HepG2 (cell line): ENCODE measurements at regions not wholly inside any gene's neighbourhood (a gene's known extent, or its start where the extent isn't known, plus 50 kb on each side); places are given as distances from the start of the nearest gene placed in this dataset.

Experiments
- CEBPZ ChIP-seq: IDR thresholded peaks from 2 replicates; pipeline ENCODE4 v1.6.1; 2012; ENCODE audit warnings: low read length, improper control_type of control experiment
- CTCF ChIP-seq: sonication (generic); formaldehyde crosslinking; IDR thresholded peaks from 2 replicates; pipeline ENCODE4 v1.5.0; 2020; ENCODE audit warnings: mild to moderate bottlenecking, missing genetic modification reagents, moderate library complexity
- DNMT1 ChIP-seq: sonication (generic); formaldehyde crosslinking; IDR thresholded peaks from 2 replicates; pipeline ENCODE4 v1.5.1; 2020; ENCODE audit warnings: mild to moderate bottlenecking, missing genetic modification reagents
- FOXA1 ChIP-seq, 2 experiments: fragments of 450-650 bp in 1 of 2; sonication (generic) in 1 of 2; formaldehyde crosslinking in 1 of 2; IDR thresholded peaks; 2 replicates each; pipeline versions ENCODE4 v1.4.0 to v1.6.1; 2016 to 2020; ENCODE audit warnings: missing genetic modification reagents in 1 of 2
- FOXM1 ChIP-seq: sonication (generic); formaldehyde crosslinking; IDR thresholded peaks from 2 replicates; pipeline ENCODE4 v1.5.0; 2020; ENCODE audit warnings: missing genetic modification reagents
- JUN ChIP-seq: sonication (generic); formaldehyde crosslinking; IDR thresholded peaks from 2 replicates; pipeline ENCODE4 v1.4.0; 2020; ENCODE audit warnings: mild to moderate bottlenecking, missing genetic modification reagents
- PAWR ChIP-seq: sonication (generic); formaldehyde crosslinking; IDR thresholded peaks from 2 replicates; pipeline ENCODE4 v1.4.0; 2020; ENCODE audit warnings: missing genetic modification reagents, mild to moderate bottlenecking, borderline replicate concordance
- POLR2A ChIP-seq, 2 experiments: IDR thresholded peaks; 2 replicates each; pipeline ENCODE4 v1.6.1; 2011; ENCODE audit warnings: low read depth in 2 of 2, low read length in 2 of 2, mild to moderate bottlenecking in 1 of 2, moderate library complexity in 1 of 2; ENCODE audit not compliant: insufficient read depth in 1 of 2
- RARG ChIP-seq: sonication (generic); formaldehyde crosslinking; IDR thresholded peaks from 2 replicates; pipeline ENCODE4 v1.4.0; 2020; ENCODE audit warnings: low read depth, mild to moderate bottlenecking, missing genetic modification reagents
- ZBTB33 ChIP-seq: sonication (generic); formaldehyde crosslinking; IDR thresholded peaks from 2 replicates; pipeline ENCODE4 v1.4.0; 2020; ENCODE audit warnings: missing genetic modification reagents
- ZC3H4 ChIP-seq: sonication (generic); formaldehyde crosslinking; IDR thresholded peaks from 2 replicates; pipeline ENCODE4 v1.4.0; 2020; ENCODE audit warnings: missing genetic modification reagents, borderline replicate concordance
- ZFP36 ChIP-seq: fragments of 150-350 bp; IDR thresholded peaks from 2 replicates; pipeline ENCODE4 v1.6.1; 2018; ENCODE audit warnings: borderline replicate concordance, low read length, low read depth; ENCODE audit not compliant: partially characterized antibody
- ZMYM4 ChIP-seq: sonication (generic); formaldehyde crosslinking; IDR thresholded peaks from 2 replicates; pipeline ENCODE4 v1.8.1; 2023; ENCODE audit warnings: mild to moderate bottlenecking, missing genetic modification reagents
- ZNF546 ChIP-seq: sonication (generic); formaldehyde crosslinking; conservative IDR thresholded peaks from 2 replicates; pipeline ENCODE4 v1.8.1; 2023; ENCODE audit warnings: mild to moderate bottlenecking, missing genetic modification reagents

DNA sequence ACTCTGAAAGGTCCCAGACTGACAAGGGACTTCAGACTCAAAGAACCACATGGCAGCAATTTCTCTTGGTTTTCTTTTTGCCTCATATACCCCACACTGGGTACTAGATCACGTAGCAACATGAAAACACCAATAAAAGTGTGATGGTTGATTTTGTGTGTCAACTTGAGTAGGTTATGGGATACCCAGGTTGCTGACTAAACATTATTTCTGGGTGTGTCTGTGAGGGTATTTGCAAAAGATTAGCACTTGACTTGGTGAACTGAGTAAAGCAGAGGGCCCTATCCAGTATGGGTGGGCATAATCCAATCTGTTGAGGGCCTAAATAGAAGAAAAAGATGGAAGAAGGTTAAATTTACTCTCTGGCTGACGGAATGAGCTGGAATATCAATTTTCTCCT, 53.8 kb upstream of the ZNF618 start:
- TF ChIP-seq CTCF (CRISPR knock-in tag) (no peak), DNMT1 (CRISPR knock-in tag) (no peak), CEBPZ (no peak), POLR2A (IDR thresholded peaks at IDR 0.05; ENCODE audit: insufficient read depth in 1 of 2, low read depth in 2 of 2, low read length in 2 of 2) (no peak), RARG (CRISPR knock-in tag) (no peak), ZC3H4 (CRISPR knock-in tag) (no peak), ZFP36 (no peak), PAWR (CRISPR knock-in tag) (no peak), JUN (CRISPR knock-in tag) (no peak), FOXM1 (CRISPR knock-in tag) (no peak), ZMYM4 (CRISPR knock-in tag) (no peak), ZNF546 (CRISPR knock-in tag) (no peak), FOXA1 (IDR thresholded peaks at IDR 0.05) (no peak), FOXA1 (CRISPR knock-in tag; IDR thresholded peaks at IDR 0.05) (no peak), ZBTB33 (CRISPR knock-in tag) (no peak)
